Prostate gland (tissue), 2 donors: ENCODE measurements at regions not wholly inside any gene's neighbourhood (a gene's known extent, or its start where the extent isn't known, plus 50 kb on each side); places are given as distances from the start of the nearest gene placed in this dataset.

Source experiments
- DNase-seq: peaks from one replicate; pipeline ENCODE4 v3.0.0-alpha.2; 2019; ENCODE audit warnings: low spot score
- H3K27ac ChIP-seq, 2 donors: fragments of 200-600 bp; sonication (generic); 2 replicates each; pipeline ENCODE4 v1.5.1; 2017 to 2019
- H3K27me3 ChIP-seq: fragments of 200-600 bp; sonication (generic); replicated peaks from 2 replicates; pipeline ENCODE4 v1.5.1; 2019; ENCODE audit not compliant: insufficient read depth
- H3K36me3 ChIP-seq, 2 donors: fragments of 200-600 bp; sonication (generic); 1 replicate in 1 of 2; 2 replicates in 1 of 2; pipeline versions ENCODE4 v1.5.1 to v1.8.1; 2017 to 2019
- H3K4me1 ChIP-seq: fragments of 200-600 bp; sonication (generic); replicated peaks from 2 replicates; pipeline ENCODE4 v1.5.1; 2019
- H3K4me3 ChIP-seq, 2 donors: fragments of 200-600 bp; sonication (generic); 2 replicates each; pipeline ENCODE4 v1.5.1; 2017 to 2019
- H3K9me3 ChIP-seq: fragments of 200-600 bp; sonication (generic); 2 replicates; pipeline ENCODE4 v1.5.1; 2017
- POLR2A ChIP-seq: fragments of 450-650 bp; IDR thresholded peaks from one replicate; pipeline ENCODE4 v1.6.1; 2016; ENCODE audit warnings: antibody characterized with exemption, mild to moderate bottlenecking
- POLR2AphosphoS5 ChIP-seq: sonication (generic); formaldehyde crosslinking; IDR thresholded peaks from one replicate; pipeline ENCODE4 v1.6.1; 2017; ENCODE audit warnings: antibody characterized with exemption
- WGBS: methylation state at CpG from one replicate; pipeline ENCODE4 v1.1.5; 2018; 5-methylcytosine and 5-hydroxymethylcytosine counted together
- intact Hi-C: fragments of 100-400 bp; cut with DNase I; formaldehyde crosslinking; loops from one replicate; pipeline ENCODE4 v1.14.2; 2022
- TF ChIP-seq, protein P1 (sequence below), 4 experiments: fragments of 200-600 bp in 2 of 4; fragments of 450-650 bp in 2 of 4; sonication (generic) in 2 of 4; IDR thresholded peaks; 1 replicate in 3 of 4; 2 replicates in 1 of 4; pipeline ENCODE4 v1.5.1; 2016 to 2019; ENCODE audit warnings: antibody characterized with exemption in 4 of 4, mild to moderate bottlenecking in 2 of 4, moderate library complexity in 2 of 4

GRCh38 chr10:78747401-78748234, 321.1 kb upstream of the ZMIZ1 start:
- WGBS, result 91% methylated on average over 14 of the region's 14 CpGs
- DNase-seq, result no peak
- H3K9me3 ChIP-seq, result no peaks in the 10 kb centered on the region
- TF ChIP-seq POLR2A (no peak), POLR2AphosphoS5 (no peak)
- TF ChIP-seq, protein P1, sequence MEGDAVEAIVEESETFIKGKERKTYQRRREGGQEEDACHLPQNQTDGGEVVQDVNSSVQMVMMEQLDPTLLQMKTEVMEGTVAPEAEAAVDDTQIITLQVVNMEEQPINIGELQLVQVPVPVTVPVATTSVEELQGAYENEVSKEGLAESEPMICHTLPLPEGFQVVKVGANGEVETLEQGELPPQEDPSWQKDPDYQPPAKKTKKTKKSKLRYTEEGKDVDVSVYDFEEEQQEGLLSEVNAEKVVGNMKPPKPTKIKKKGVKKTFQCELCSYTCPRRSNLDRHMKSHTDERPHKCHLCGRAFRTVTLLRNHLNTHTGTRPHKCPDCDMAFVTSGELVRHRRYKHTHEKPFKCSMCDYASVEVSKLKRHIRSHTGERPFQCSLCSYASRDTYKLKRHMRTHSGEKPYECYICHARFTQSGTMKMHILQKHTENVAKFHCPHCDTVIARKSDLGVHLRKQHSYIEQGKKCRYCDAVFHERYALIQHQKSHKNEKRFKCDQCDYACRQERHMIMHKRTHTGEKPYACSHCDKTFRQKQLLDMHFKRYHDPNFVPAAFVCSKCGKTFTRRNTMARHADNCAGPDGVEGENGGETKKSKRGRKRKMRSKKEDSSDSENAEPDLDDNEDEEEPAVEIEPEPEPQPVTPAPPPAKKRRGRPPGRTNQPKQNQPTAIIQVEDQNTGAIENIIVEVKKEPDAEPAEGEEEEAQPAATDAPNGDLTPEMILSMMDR (IDR thresholded peaks at IDR 0.05), result no peak
- no peaks in the 10 kb centered on the region for H3K27me3 ChIP-seq
- no peaks in the 10 kb centered on the region for H3K36me3 ChIP-seq
- no peaks in the 10 kb centered on the region for H3K4me1 ChIP-seq
- no peak overlapping the region for H3K4me3 ChIP-seq
- H3K27ac ChIP-seq, result no peak overlapping the region
- intact Hi-C loops, result no loop called here

DNA sequence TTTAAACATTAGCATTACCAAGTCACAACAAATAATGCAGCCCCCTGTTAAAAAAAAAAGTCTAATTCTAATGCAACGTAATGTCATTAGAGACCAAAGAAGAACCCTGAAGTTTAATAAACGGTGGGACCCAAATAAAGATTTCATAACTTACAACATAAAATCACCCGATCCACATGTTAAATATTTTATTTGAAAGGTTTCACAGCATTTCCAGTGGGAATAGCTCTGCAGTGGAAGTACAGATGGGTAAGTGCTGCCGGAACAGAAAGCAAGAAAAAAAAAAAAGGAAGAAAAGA, 320.6 kb upstream of the ZMIZ1 start:
- WGBS, result 97% methylated on average over 4 of the region's 4 CpGs
- DNase-seq, result no peak
- intact Hi-C loops, result no loop called here

DNA sequence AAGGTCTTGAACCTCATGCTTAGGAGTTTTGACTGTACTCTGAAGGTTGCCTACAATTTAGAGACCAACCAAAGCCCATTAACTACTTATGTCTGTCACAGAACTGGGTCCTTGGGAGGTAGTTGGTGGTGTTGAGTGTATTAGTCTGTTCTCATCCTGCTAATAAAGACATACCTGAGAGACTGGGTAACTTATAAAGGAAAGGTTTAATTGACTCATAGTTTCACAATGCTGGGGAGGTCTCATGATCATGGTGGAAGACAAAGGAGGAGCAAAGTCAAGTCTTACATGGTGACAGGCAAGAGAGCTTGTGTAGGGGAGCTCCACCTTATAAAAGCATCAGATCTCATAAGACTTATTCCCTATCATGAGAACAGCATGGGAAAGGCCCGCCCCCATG, 319.6 kb upstream of the ZMIZ1 start:
- Histone ChIP-seq H3K4me1 (no peaks in the 10 kb centered on the region), H3K27ac (no peak overlapping the region), H3K4me3 (no peak overlapping the region), H3K9me3 (no peaks in the 10 kb centered on the region), H3K27me3 (no peaks in the 10 kb centered on the region), H3K36me3 (no peaks in the 10 kb centered on the region)
- no peak for DNase-seq
- intact Hi-C loops, result no loop called here
- TF ChIP-seq, protein P1 (IDR thresholded peaks at IDR 0.05), result no peak
- TF ChIP-seq POLR2A, result no peak
- TF ChIP-seq POLR2AphosphoS5, result no peak
- WGBS, result 100% methylated on average over 1 of the region's 1 CpG

More for the DNA sequence above, 320.6 kb upstream of the ZMIZ1 start:
- Histone ChIP-seq H3K36me3 (no peaks in the 10 kb centered on the region), H3K27ac (no peak overlapping the region), H3K4me3 (no peak overlapping the region), H3K4me1 (no peaks in the 10 kb centered on the region), H3K9me3 (no peaks in the 10 kb centered on the region), H3K27me3 (no peaks in the 10 kb centered on the region)
- TF ChIP-seq POLR2AphosphoS5 (no peak), POLR2A (no peak)
- TF ChIP-seq, protein P1 (IDR thresholded peaks at IDR 0.05), result no peak

- 83% methylated on average over 1 of the region's 1 CpG for WGBS
Observed at GRCh38 chr10:78749898-78750297, 318.9 kb upstream of the ZMIZ1 start.

More at GRCh38 chr10:78749898-78750297, 318.9 kb upstream of the ZMIZ1 start:
- Histone ChIP-seq H3K4me3 (no peak overlapping the region), H3K36me3 (no peaks in the 10 kb centered on the region), H3K27ac (no peak overlapping the region), H3K27me3 (no peaks in the 10 kb centered on the region), H3K4me1 (no peaks in the 10 kb centered on the region), H3K9me3 (no peaks in the 10 kb centered on the region)
- no peak for TF ChIP-seq POLR2A
- TF ChIP-seq POLR2AphosphoS5, result no peak
- TF ChIP-seq, protein P1 (IDR thresholded peaks at IDR 0.05), result no peak
- DNase-seq, result no peak
- intact Hi-C loops, result no loop called here
